Natural killer cell treated with Interleukin-12 subunit alpha and Interleukin-12 subunit beta and Interleukin-15 and Interleukin-18, amount 100 ng/mL, for 72 hours (primary cell): ENCODE measurements at regions not wholly inside any gene's neighbourhood (a gene's known extent, or its start where the extent isn't known, plus 50 kb on each side); places are given as distances from the start of the nearest gene placed in this dataset.
"Not testable (repeated sequence)": the region's sequence is repeated elsewhere in the genome, so short reads cannot be mapped to it uniquely, and the experiment has no call there.

Experiments used
- ATAC-seq, 2 donors: fragments of 150-1000 bp; cut with Tn5 transposase in 1 of 2; sonication (Bioruptor Pico), chemical (Tn5 transposase) in 1 of 2; 2 replicates each; pipeline ENCODE4 v1.10.0; 2021
- DNase-seq: peaks from one replicate; pipeline ENCODE4 v3.0.0; 2022; ENCODE audit warnings: low spot score
- H3K27ac Mint-ChIP-seq, 2 donors: 1 replicate in 1 of 2; 2 replicates in 1 of 2; pipeline ENCODE4 v1.8.0; 2022; ENCODE audit warnings: mixed read lengths in 2 of 2, mild to moderate bottlenecking in 1 of 2, moderate library complexity in 1 of 2
- H3K27me3 Mint-ChIP-seq, 2 donors: 1 replicate in 1 of 2; 2 replicates in 1 of 2; pipeline ENCODE4 v1.8.0; 2022; ENCODE audit warnings: mixed read lengths in 2 of 2
- H3K36me3 Mint-ChIP-seq: one replicate; pipeline ENCODE4 v1.8.0; 2022; ENCODE audit warnings: mixed read lengths
- H3K4me1 Mint-ChIP-seq, 2 donors: 1 replicate in 1 of 2; 2 replicates in 1 of 2; pipeline ENCODE4 v1.8.0; 2022; ENCODE audit warnings: low read depth in 2 of 2, mixed read lengths in 2 of 2, mild to moderate bottlenecking in 1 of 2
- H3K4me3 Mint-ChIP-seq: one replicate; pipeline ENCODE4 v1.8.0; 2022; ENCODE audit warnings: mixed read lengths
- H3K9me3 Mint-ChIP-seq: 2 replicates; pipeline ENCODE4 v1.8.0; 2022; ENCODE audit warnings: mixed read lengths

GRCh38 chr13:19362946-19363510, 181.4 kb upstream of the TUBA3C start:
- no peak for DNase-seq
- H3K9me3 Mint-ChIP-seq = peaks cover 3% of the 10 kb centered on the region
- H3K4me1 Mint-ChIP-seq = no peaks in the 10 kb centered on the region
- no peaks in the 10 kb centered on the region for H3K27me3 Mint-ChIP-seq
- H3K36me3 Mint-ChIP-seq = no peaks in the 10 kb centered on the region
- H3K4me3 Mint-ChIP-seq = no peak overlapping the region
- no peak for ATAC-seq
- H3K27ac Mint-ChIP-seq = no peak overlapping the region

DNA sequence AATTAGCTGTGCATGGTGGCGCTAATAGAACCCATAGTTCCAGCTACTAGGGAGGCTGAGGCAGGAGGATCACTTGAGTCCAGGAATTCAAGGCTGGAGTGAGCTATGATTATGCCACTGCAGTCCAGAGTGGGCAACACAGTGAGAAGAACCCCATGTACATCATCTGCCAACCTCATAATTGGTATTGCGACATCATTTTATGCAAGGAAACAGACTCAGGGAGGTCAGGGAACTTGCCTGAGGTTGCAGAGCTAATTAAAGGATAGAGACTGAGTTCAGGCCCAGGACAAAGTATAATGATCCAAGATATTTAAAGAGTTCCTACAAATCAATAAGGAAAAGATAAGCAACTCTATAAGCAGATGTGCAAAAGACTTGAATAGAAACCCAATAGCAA, 178.1 kb upstream of the TUBA3C start:
- ATAC-seq, H3K9me3 Mint-ChIP-seq, H3K36me3 Mint-ChIP-seq, H3K27me3 Mint-ChIP-seq, H3K27ac Mint-ChIP-seq, H3K4me1 Mint-ChIP-seq, H3K4me3 Mint-ChIP-seq, DNase-seq: not testable (repeated sequence)

GRCh38 chr13:19345916-19346422, 164.3 kb upstream of the TUBA3C start:
- no peak overlapping the region for H3K27ac Mint-ChIP-seq
- H3K36me3 Mint-ChIP-seq = no peaks in the 10 kb centered on the region
- H3K9me3 Mint-ChIP-seq = peaks cover 3% of the 10 kb centered on the region
- ATAC-seq (no peak), DNase-seq (no peak)
- no peaks in the 10 kb centered on the region for H3K4me1 Mint-ChIP-seq
- no peak overlapping the region for H3K4me3 Mint-ChIP-seq
- H3K27me3 Mint-ChIP-seq = peaks cover 0 to 2% of the 10 kb centered on the region in 2 donors

DNA sequence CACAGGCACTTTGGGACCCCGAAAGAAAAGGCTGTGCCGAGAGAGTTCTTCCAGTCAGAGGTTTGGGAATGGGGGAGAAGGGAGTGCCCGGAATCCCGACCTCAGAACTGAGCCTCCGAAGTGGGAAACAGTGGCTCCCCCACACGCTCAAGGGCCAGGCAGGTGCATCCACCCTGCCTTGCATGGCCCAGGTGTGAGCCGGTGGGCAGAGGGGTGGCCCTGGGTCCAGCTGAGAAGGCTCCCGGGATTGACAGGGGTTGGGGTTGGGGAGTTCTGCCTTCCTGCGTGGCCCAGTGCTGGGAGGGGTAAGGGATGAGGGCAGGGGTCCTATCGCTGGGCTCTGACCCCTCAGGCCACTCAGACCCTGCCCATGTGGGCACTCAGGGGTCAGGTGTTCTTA, 163.5 kb upstream of the TUBA3C start:
- ATAC-seq = no peak
- no peak overlapping the region for H3K27ac Mint-ChIP-seq

DNA sequence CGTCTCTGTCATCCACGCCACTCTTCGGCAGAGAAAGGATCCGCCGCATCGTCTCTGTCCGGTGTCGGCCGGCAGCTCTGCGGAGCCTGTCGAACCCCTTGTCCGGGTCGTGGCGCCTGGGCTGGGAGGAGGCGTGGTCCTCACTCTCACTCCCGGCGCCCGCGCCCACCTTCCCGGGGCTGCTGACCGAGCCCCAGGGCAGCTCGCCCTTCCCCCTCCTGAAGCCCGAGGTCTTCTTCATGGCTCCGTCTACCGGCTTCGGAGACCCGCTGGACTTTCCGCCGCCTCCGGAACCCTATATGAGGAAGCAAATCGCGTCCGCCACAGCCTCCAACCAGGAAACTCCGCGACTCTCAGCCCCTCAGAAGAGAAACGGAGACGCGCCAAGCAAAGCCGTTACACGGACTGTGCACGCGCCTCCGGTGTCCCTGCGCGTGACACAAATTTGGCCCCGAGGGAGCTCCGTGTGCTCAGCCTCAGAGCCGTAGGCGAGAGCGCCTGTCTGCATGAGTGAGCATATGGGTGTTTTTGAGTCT, 163.0 kb upstream of the TUBA3C start:
- not testable (repeated sequence) for H3K4me1 Mint-ChIP-seq, DNase-seq, H3K9me3 Mint-ChIP-seq, H3K36me3 Mint-ChIP-seq, H3K27ac Mint-ChIP-seq, H3K4me3 Mint-ChIP-seq, H3K27me3 Mint-ChIP-seq
- ATAC-seq = peak in 1 of 2 donors; percentile 27

More for the DNA sequence above, 163.5 kb upstream of the TUBA3C start:
- Mint-ChIP-seq H3K4me1 (no peaks in the 10 kb centered on the region), H3K4me3 (no peak overlapping the region), H3K9me3 (peaks cover 3% of the 10 kb centered on the region), H3K36me3 (no peaks in the 10 kb centered on the region), H3K27me3 (peaks cover 0 to 2% of the 10 kb centered on the region in 2 donors)
- no peak for DNase-seq

DNA sequence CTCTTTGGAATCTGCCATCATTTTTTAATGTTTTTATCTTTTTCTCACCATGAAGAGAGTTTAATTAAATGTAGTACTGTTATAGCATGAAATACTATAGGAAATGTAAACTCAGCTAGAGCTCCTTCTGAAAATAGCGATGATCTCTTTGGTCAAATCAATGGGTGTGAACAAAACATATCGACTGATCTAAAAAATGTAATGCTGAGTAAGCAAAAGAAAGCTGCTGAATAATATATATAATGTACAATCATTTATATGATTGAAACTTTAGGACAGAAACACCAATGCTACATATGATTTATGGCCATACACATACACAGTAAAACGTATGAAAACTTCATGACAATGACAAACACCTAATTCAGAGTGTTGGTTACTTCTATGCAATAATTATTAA, 150.8 kb upstream of the TUBA3C start:
- Mint-ChIP-seq H3K4me3 (no peak overlapping the region), H3K36me3 (no peaks in the 10 kb centered on the region), H3K27me3 (peaks cover 0 to 14% of the 10 kb centered on the region in 2 donors), H3K9me3 (peaks cover 16% of the 10 kb centered on the region), H3K4me1 (no peaks in the 10 kb centered on the region), H3K27ac (no peak overlapping the region)
- ATAC-seq (no peak), DNase-seq (no peak)

DNA sequence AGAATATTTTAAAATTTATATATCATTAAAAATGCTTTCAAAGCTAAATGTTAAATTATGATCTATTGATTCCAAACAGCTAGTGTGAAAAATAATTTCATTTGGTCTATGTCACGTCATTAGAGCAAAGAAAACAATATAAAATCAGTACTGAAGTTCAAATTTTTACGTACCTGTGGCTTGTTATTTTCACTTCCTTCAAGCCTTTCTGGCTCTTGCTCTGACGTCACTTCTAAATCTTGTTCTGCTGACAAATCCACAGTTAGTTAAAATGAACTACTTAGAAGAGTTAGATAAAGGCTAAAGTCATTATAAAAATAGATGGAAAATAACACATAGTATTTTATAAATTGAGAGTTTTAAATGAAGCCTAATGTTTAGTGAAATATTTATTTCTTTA, 147.7 kb upstream of the TUBA3C start:
- Mint-ChIP-seq H3K9me3 (peaks cover 6% of the 10 kb centered on the region), H3K4me1 (no peaks in the 10 kb centered on the region), H3K27ac (no peak overlapping the region), H3K4me3 (no peak overlapping the region), H3K36me3 (peaks cover 5% of the 10 kb centered on the region), H3K27me3 (no peaks in the 10 kb centered on the region)
- ATAC-seq (no peak), DNase-seq (no peak)

- peaks cover 11% of the 10 kb centered on the region for H3K9me3 Mint-ChIP-seq
- ATAC-seq (no peak), DNase-seq (no peak)
- no peak overlapping the region for H3K4me3 Mint-ChIP-seq
- H3K36me3 Mint-ChIP-seq = peaks cover 8% of the 10 kb centered on the region
- no peaks in the 10 kb centered on the region for H3K4me1 Mint-ChIP-seq
- H3K27ac Mint-ChIP-seq = no peak overlapping the region
- H3K27me3 Mint-ChIP-seq = no peaks in the 10 kb centered on the region
Measured at GRCh38 chr13:19324325-19324724, 142.7 kb upstream of the TUBA3C start.

DNA sequence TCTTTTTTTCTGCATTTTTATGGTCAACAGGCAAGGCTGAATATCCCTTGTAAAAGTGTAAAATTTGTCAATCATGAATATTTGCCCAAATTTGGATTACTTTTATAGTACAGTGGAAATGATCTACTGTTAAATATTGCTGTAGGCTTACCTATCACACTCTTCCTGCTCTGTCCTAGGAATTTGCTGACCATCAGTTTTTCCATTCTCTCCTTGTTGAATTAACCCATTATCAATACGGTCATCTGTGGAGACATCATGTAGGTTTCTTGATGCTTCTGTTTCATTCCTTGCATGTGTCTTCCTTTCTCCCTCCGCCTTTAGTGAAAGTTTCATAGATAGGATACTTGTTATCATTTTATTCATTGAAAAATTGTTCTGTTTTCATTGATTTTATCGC, 139.6 kb upstream of the TUBA3C start:
- no peak for ATAC-seq
- no peak overlapping the region for H3K27ac Mint-ChIP-seq
- H3K9me3 Mint-ChIP-seq = peaks cover 15% of the 10 kb centered on the region
- no peaks in the 10 kb centered on the region for H3K4me1 Mint-ChIP-seq
- peaks cover 8% of the 10 kb centered on the region for H3K36me3 Mint-ChIP-seq
- DNase-seq = no peak
- no peak overlapping the region for H3K4me3 Mint-ChIP-seq
- H3K27me3 Mint-ChIP-seq = no peaks in the 10 kb centered on the region

- DNase-seq (no peak), ATAC-seq (no peak)
- no peaks in the 10 kb centered on the region for H3K27me3 Mint-ChIP-seq
- H3K27ac Mint-ChIP-seq = no peak overlapping the region
- H3K4me1 Mint-ChIP-seq = no peaks in the 10 kb centered on the region
- H3K36me3 Mint-ChIP-seq = no peaks in the 10 kb centered on the region
- no peak overlapping the region for H3K4me3 Mint-ChIP-seq
- H3K9me3 Mint-ChIP-seq = peaks cover 4% of the 10 kb centered on the region
Measured at GRCh38 chr13:19305434-19305833, 123.8 kb upstream of the TUBA3C start.

- ATAC-seq = no peak
- Mint-ChIP-seq H3K27me3 (no peaks in the 10 kb centered on the region), H3K36me3 (no peaks in the 10 kb centered on the region), H3K4me3 (no peak overlapping the region), H3K27ac (no peak overlapping the region), H3K9me3 (peaks cover 21% of the 10 kb centered on the region), H3K4me1 (no peaks in the 10 kb centered on the region)
- DNase-seq = no peak
Measured at GRCh38 chr13:19289180-19289579, 107.6 kb upstream of the TUBA3C start.

DNA sequence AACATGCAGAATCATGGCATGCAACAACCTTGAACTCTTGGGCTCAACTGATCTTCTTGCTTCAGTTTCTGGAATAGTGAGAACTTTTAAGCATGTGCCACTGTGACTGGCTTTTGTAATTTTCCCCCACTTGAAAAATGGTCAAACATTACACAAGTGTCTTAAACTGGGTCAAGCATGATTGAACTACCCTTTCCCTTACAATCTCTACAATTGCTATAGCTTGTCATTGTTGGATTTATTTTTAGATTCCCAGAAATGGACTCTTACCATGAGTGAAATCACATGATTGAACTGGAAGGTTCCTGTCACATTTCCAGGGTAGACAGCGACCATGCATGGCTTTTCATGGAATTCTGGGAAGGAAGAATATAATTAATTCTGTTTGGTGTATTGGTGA, 102.2 kb upstream of the TUBA3C start:
- no peaks in the 10 kb centered on the region for H3K36me3 Mint-ChIP-seq
- H3K9me3 Mint-ChIP-seq = peaks cover 18% of the 10 kb centered on the region
- H3K4me3 Mint-ChIP-seq = no peak overlapping the region
- H3K27ac Mint-ChIP-seq = no peak overlapping the region
- H3K27me3 Mint-ChIP-seq = no peaks in the 10 kb centered on the region
- DNase-seq (no peak), ATAC-seq (no peak)
- H3K4me1 Mint-ChIP-seq = no peaks in the 10 kb centered on the region

- DNase-seq = no peak
- ATAC-seq = no peak
- Mint-ChIP-seq H3K27ac (no peak overlapping the region), H3K27me3 (no peaks in the 10 kb centered on the region), H3K36me3 (no peaks in the 10 kb centered on the region), H3K4me3 (no peak overlapping the region), H3K9me3 (peaks cover 10% of the 10 kb centered on the region), H3K4me1 (no peaks in the 10 kb centered on the region)
Measured at GRCh38 chr13:19268331-19268730, 86.7 kb upstream of the TUBA3C start.

- Mint-ChIP-seq H3K4me3 (no peak overlapping the region), H3K36me3 (no peaks in the 10 kb centered on the region), H3K9me3 (peaks cover 12% of the 10 kb centered on the region), H3K4me1 (no peaks in the 10 kb centered on the region), H3K27me3 (no peaks in the 10 kb centered on the region), H3K27ac (no peak overlapping the region)
- ATAC-seq (no peak), DNase-seq (no peak)
Measured at GRCh38 chr13:19267746-19268145, 86.1 kb upstream of the TUBA3C start.

- ATAC-seq (no peak), DNase-seq (no peak)
- H3K9me3 Mint-ChIP-seq = peaks cover 8% of the 10 kb centered on the region
- H3K36me3 Mint-ChIP-seq = no peaks in the 10 kb centered on the region
- no peaks in the 10 kb centered on the region for H3K27me3 Mint-ChIP-seq
- H3K4me3 Mint-ChIP-seq = no peak overlapping the region
- no peaks in the 10 kb centered on the region for H3K4me1 Mint-ChIP-seq
- no peak overlapping the region for H3K27ac Mint-ChIP-seq
Measured at GRCh38 chr13:19266979-19267378, 85.4 kb upstream of the TUBA3C start.
